HCT116 (cell line): ENCODE measurements at regions not wholly inside any gene's neighbourhood (a gene's known extent, or its start where the extent isn't known, plus 50 kb on each side); places are given as distances from the start of the nearest gene placed in this dataset.

Experiments used
- ATAC-seq: fragments of 200-7000 bp; cut with Tn5 transposase; 2 replicates; pipeline ENCODE4 v1.9.1; 2020; ENCODE audit warnings: mild to moderate bottlenecking, moderate library complexity
- BruUV-seq: library from RNA; stranded (reverse); fragments of 400-500 nt; replicated peaks from 2 replicates; lab custom pipeline; 2021; lab: Mats Ljungman, UMichigan
- CTCF ChIA-PET: fragments of 300-600 bp; sonication (Branson Sonifier 250); formaldehyde crosslinking; loops from one replicate; lab custom pipeline; 2021; ENCODE audit warnings: antibody characterized with exemption; lab: Charles Lee
- POLR2A ChIA-PET: fragments of 300-600, 350-600 bp; sonication (Branson Sonifier 250); formaldehyde crosslinking; loops from one replicate; lab custom pipeline; 2021; ENCODE audit warnings: antibody characterized with exemption; lab: Charles Lee
- RAD21 ChIA-PET, 2 experiments: fragments of 300-600 bp; sonication (Branson Sonifier 250); formaldehyde crosslinking; loops; one replicate each; lab custom pipeline; 2023; ENCODE audit warnings: low total read pairs in 2 of 2; ENCODE audit not compliant: uncharacterized antibody in 2 of 2, unreplicated experiment in 2 of 2, low non-redundant PET in 1 of 2; lab: Charles Lee
- DNase-seq: peaks from one replicate; pipeline ENCODE4 v3.0.0-alpha.2; 2010; ENCODE audit warnings: low read depth, low spot score
- H2AFZ ChIP-seq: fragments of 200-600 bp; shearing (Covaris generic), sonication (generic); 2 replicates; pipeline ENCODE4 v1.6.1; 2017; ENCODE audit warnings: low read depth, mixed run types, mixed read lengths, antibody characterized with exemption, low read length; ENCODE audit not compliant: poor library complexity, severe bottlenecking
- H3K27ac ChIP-seq: 2 replicates; pipeline ENCODE4 v1.5.1; 2012; ENCODE audit warnings: low read depth, low read length
- H3K27me3 ChIP-seq: fragments of 200-600 bp; sonication (generic); 2 replicates; pipeline ENCODE4 v1.6.1; 2016; ENCODE audit warnings: mixed run types, low read length, mixed read lengths; ENCODE audit not compliant: insufficient read depth
- H3K36me3 ChIP-seq, 2 experiments: fragments of 200-500 bp in 1 of 2; fragments of 200-600 bp in 1 of 2; sonication (Bioruptor generic) in 1 of 2; sonication (generic) in 1 of 2; 2 replicates each; pipeline versions ENCODE4 v1.5.1 to v1.6.1; 2014 to 2016; ENCODE audit warnings: low read length in 2 of 2, inconsistent platforms in 1 of 2, mixed read lengths in 1 of 2, mixed run types in 1 of 2; ENCODE audit not compliant: insufficient read depth in 2 of 2, control insufficient read depth in 1 of 2
- H3K4me1 ChIP-seq, 2 experiments: fragments of 200-600 bp in 1 of 2; sonication (generic) in 1 of 2; 2 replicates each; pipeline versions ENCODE4 v1.5.1 to v1.6.1; 2012 to 2017; ENCODE audit warnings: low read length in 2 of 2, inconsistent platforms in 1 of 2, mild to moderate bottlenecking in 1 of 2, mixed read lengths in 1 of 2, mixed run types in 1 of 2, moderate library complexity in 1 of 2; ENCODE audit not compliant: insufficient read depth in 2 of 2, control insufficient read depth in 1 of 2
- H3K4me2 ChIP-seq: fragments of 200-600 bp; sonication (generic); 2 replicates; pipeline ENCODE4 v1.6.1; 2017; ENCODE audit warnings: mixed run types, low read length, mixed read lengths
- H3K4me3 ChIP-seq, 2 experiments: fragments of 200-600 bp in 1 of 2; sonication (generic) in 1 of 2; replicated peaks in 1 of 2; 2 replicates each; pipeline ENCODE4 v1.5.1; 2011 to 2016; ENCODE audit warnings: low read length in 2 of 2, control low read depth in 1 of 2, low read depth in 1 of 2, mild to moderate bottlenecking in 1 of 2, mixed read lengths in 1 of 2, mixed run types in 1 of 2
- H3K79me2 ChIP-seq: fragments of 200-600 bp; sonication (generic); 2 replicates; pipeline ENCODE4 v1.6.1; 2017; ENCODE audit warnings: mild to moderate bottlenecking, mixed run types, low read length, moderate library complexity, mixed read lengths; ENCODE audit not compliant: insufficient read depth
- H3K9ac ChIP-seq: fragments of 200-600 bp; sonication (generic); 2 replicates; pipeline ENCODE4 v1.6.1; 2016; ENCODE audit warnings: low read length, mixed read lengths
- H3K9me2 ChIP-seq: fragments of 200-600 bp; sonication (generic), shearing (Covaris generic); 2 replicates; pipeline ENCODE4 v1.6.1; 2017; ENCODE audit warnings: mixed run types, mild to moderate bottlenecking, moderate library complexity; ENCODE audit not compliant: insufficient read depth
- H3K9me3 ChIP-seq, 2 experiments: fragments of 200-500 bp in 1 of 2; fragments of 200-600 bp in 1 of 2; sonication (Bioruptor generic) in 1 of 2; sonication (generic) in 1 of 2; 2 replicates each; pipeline ENCODE4 v1.6.1; 2014 to 2017; ENCODE audit warnings: low read length in 2 of 2, mixed read lengths in 2 of 2, inconsistent platforms in 1 of 2, low read depth in 1 of 2, mild to moderate bottlenecking in 1 of 2, mixed run types in 1 of 2, moderate library complexity in 1 of 2; ENCODE audit not compliant: control insufficient read depth in 1 of 2, insufficient read depth in 1 of 2
- H4K20me1 ChIP-seq: fragments of 200-600 bp; sonication (generic), shearing (Covaris generic); 2 replicates; pipeline ENCODE4 v1.6.1; 2017; ENCODE audit warnings: mixed run types, mild to moderate bottlenecking, moderate library complexity; ENCODE audit not compliant: insufficient read depth
- CEBPB ChIP-seq: IDR thresholded peaks from 2 replicates; pipeline ENCODE4 v1.6.1; 2012; ENCODE audit warnings: low read depth
- CTCF ChIP-seq, 3 experiments: fragments of 200-600 bp in 1 of 3; sonication (generic) in 1 of 3; IDR thresholded peaks in 2 of 3; conservative IDR thresholded peaks in 1 of 3; 2 replicates each; pipeline ENCODE4 v1.5.1; 2012 to 2017; ENCODE audit warnings: low read depth in 2 of 3, low read length in 2 of 3, antibody characterized with exemption in 1 of 3, borderline replicate concordance in 1 of 3, control low read depth in 1 of 3, mild to moderate bottlenecking in 1 of 3, mixed read lengths in 1 of 3, mixed run types in 1 of 3, moderate library complexity in 1 of 3; ENCODE audit not compliant: insufficient read depth in 1 of 3
- EZH2 ChIP-seq: fragments of 200-600 bp; sonication (generic); IDR thresholded peaks from 2 replicates; pipeline ENCODE4 v1.6.1; 2017; ENCODE audit warnings: antibody characterized with exemption, mixed run types
- FOSL1 ChIP-seq: IDR thresholded peaks from 2 replicates; pipeline ENCODE4 v1.6.1; 2012; ENCODE audit warnings: low read depth
- MAX ChIP-seq: IDR thresholded peaks from 2 replicates; pipeline ENCODE4 v1.6.1; 2012
- POLR2A ChIP-seq: IDR thresholded peaks from 2 replicates; pipeline ENCODE4 v1.7.0; 2011; ENCODE audit warnings: borderline replicate concordance; ENCODE audit not compliant: insufficient read depth, insufficient read length; ENCODE audit errors: extremely low read depth
- RAD21 ChIP-seq: IDR thresholded peaks from 2 replicates; pipeline ENCODE4 v1.6.1; 2012; ENCODE audit warnings: low read depth, mild to moderate bottlenecking
- REST ChIP-seq: IDR thresholded peaks from 2 replicates; pipeline ENCODE4 v1.6.1; 2012; ENCODE audit warnings: low read depth
- SIN3A ChIP-seq: IDR thresholded peaks from 2 replicates; pipeline ENCODE4 v1.6.1; 2012; ENCODE audit warnings: low read depth
- SRF ChIP-seq: IDR thresholded peaks from 2 replicates; pipeline ENCODE4 v1.6.1; 2012; ENCODE audit warnings: low read depth
- TCF7L2 ChIP-seq: IDR thresholded peaks from 2 replicates; pipeline ENCODE4 v1.7.0; 2011; ENCODE audit warnings: borderline replicate concordance, inconsistent platforms; ENCODE audit not compliant: insufficient read depth, insufficient read length; ENCODE audit errors: extremely low read depth
- ZFX ChIP-seq: fragments of 450-650 bp; IDR thresholded peaks from 2 replicates; pipeline ENCODE4 v1.6.1; 2017
- ZNF274 ChIP-seq: fragments of 200-500 bp; sonication (Bioruptor generic); IDR thresholded peaks from 2 replicates; pipeline ENCODE4 v1.6.1; 2014; ENCODE audit warnings: mild to moderate bottlenecking, low read depth, low read length, inconsistent platforms
- intact Hi-C: fragments of 100-400 bp; cut with micrococcal nuclease; formaldehyde crosslinking; loops from 2 replicates; pipeline ENCODE4 v1.10.0; 2022

GRCh38 chr21:35172231-35172630 lies 123.1 kb upstream of the RUNX1 start:
- H3K27ac ChIP-seq, result no peak overlapping the region
- no peak overlapping the region for H3K4me3 ChIP-seq
- no peak overlapping the region for H3K9ac ChIP-seq
- no peaks in the 10 kb centered on the region for H3K36me3 ChIP-seq
- no peaks in the 10 kb centered on the region for H3K79me2 ChIP-seq
- peak overlapping the region; percentile 41 for H2AFZ ChIP-seq
- TF ChIP-seq SIN3A (no peak), RAD21 (no peak), CTCF (IDR thresholded peaks at IDR 0.05 in 2 of 3, conservative IDR thresholded peaks at IDR 0.05 in 1 of 3; ENCODE audit: borderline replicate concordance in 1 of 3, insufficient read depth in 1 of 3, low read depth in 2 of 3, low read length in 2 of 3) (no peak), MAX (no peak), ZNF274 (no peak)
- DNase-seq (no peak), ATAC-seq (no peak)
- BruUV-seq, result no TSS peak
- no peak overlapping the region for H3K4me2 ChIP-seq
- RAD21 ChIA-PET, result no interaction called here
- POLR2A ChIA-PET, result no interaction called here
- no peaks in the 10 kb centered on the region for H3K9me3 ChIP-seq
- no peaks in the 10 kb centered on the region for H3K27me3 ChIP-seq
- CTCF ChIA-PET, result no interaction called here
- no peaks in the 10 kb centered on the region for H4K20me1 ChIP-seq
- intact Hi-C loops, result no loop called here
- no peaks in the 10 kb centered on the region for H3K4me1 ChIP-seq
- no peaks in the 10 kb centered on the region for H3K9me2 ChIP-seq

- no peaks in the 10 kb centered on the region for H3K9me3 ChIP-seq
- no peaks in the 10 kb centered on the region for H3K9me2 ChIP-seq
- H3K4me1 ChIP-seq, result no peaks in the 10 kb centered on the region
- H3K79me2 ChIP-seq, result no peaks in the 10 kb centered on the region
- RAD21 ChIA-PET, result no interaction called here
- POLR2A ChIA-PET, result no interaction called here
- H3K4me2 ChIP-seq, result no peak overlapping the region
- intact Hi-C loops, result no loop called here
- H3K27me3 ChIP-seq, result no peaks in the 10 kb centered on the region
- no peak overlapping the region for H3K27ac ChIP-seq
- no peak overlapping the region for H3K4me3 ChIP-seq
- no peaks in the 10 kb centered on the region for H4K20me1 ChIP-seq
- no peak overlapping the region for H3K9ac ChIP-seq
- no peak for ATAC-seq
- H2AFZ ChIP-seq, result no peak overlapping the region
- H3K36me3 ChIP-seq, result no peaks in the 10 kb centered on the region
- no peak for DNase-seq
- BruUV-seq, result no TSS peak
- CTCF ChIA-PET, result no interaction called here
- no peak for TF ChIP-seq CTCF (IDR thresholded peaks at IDR 0.05 in 2 of 3, conservative IDR thresholded peaks at IDR 0.05 in 1 of 3; ENCODE audit: borderline replicate concordance in 1 of 3, insufficient read depth in 1 of 3, low read depth in 2 of 3, low read length in 2 of 3)
- TF ChIP-seq CEBPB, result no peak
- TF ChIP-seq SIN3A, result no peak
- no peak for TF ChIP-seq REST
- no peak for TF ChIP-seq MAX
- TF ChIP-seq POLR2A, result no peak
- TF ChIP-seq SRF, result no peak
- TF ChIP-seq EZH2, result no peak
- TF ChIP-seq FOSL1, result no peak
- TF ChIP-seq ZFX, result no peak
- TF ChIP-seq TCF7L2, result no peak
These were observed 122.3 kb upstream of the RUNX1 start for GRCh38 chr21:35171385-35171784.
